ENCODE measurements at regions not wholly inside any gene's neighbourhood (a gene's known extent, or its start where the extent isn't known, plus 50 kb on each side); places are given as distances from the start of the nearest gene placed in this dataset.
"Not testable (repeated sequence)": the region's sequence is repeated elsewhere in the genome, so short reads cannot be mapped to it uniquely, and the experiment has no call there.

DNA sequence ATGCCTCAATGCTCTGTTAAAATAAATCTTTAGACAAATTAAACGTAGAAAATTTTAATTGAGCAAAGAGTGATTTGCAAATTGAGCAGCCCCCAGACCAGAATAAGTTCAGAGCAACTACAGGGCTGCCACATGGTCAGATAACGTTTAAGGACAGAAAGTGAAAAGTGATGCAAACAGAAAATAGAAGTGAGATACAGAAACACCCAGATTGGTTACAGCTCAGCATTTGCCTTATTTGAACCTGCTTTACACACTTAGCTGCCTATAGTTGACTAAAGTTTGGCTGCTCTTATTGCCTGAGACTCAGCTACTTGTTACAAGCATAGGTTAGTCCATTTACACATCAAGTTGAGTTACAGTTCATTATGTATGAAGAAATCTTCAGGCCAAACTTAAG, 1800.8 kb upstream of the PCDH10 start:
- H3K4me1 ChIP-seq = no peaks in the 10 kb centered on the region
- no peaks in the 10 kb centered on the region for H3K36me3 ChIP-seq
- no peak overlapping the region for H3K27ac ChIP-seq
- TF ChIP-seq, protein P1, sequence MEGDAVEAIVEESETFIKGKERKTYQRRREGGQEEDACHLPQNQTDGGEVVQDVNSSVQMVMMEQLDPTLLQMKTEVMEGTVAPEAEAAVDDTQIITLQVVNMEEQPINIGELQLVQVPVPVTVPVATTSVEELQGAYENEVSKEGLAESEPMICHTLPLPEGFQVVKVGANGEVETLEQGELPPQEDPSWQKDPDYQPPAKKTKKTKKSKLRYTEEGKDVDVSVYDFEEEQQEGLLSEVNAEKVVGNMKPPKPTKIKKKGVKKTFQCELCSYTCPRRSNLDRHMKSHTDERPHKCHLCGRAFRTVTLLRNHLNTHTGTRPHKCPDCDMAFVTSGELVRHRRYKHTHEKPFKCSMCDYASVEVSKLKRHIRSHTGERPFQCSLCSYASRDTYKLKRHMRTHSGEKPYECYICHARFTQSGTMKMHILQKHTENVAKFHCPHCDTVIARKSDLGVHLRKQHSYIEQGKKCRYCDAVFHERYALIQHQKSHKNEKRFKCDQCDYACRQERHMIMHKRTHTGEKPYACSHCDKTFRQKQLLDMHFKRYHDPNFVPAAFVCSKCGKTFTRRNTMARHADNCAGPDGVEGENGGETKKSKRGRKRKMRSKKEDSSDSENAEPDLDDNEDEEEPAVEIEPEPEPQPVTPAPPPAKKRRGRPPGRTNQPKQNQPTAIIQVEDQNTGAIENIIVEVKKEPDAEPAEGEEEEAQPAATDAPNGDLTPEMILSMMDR (IDR thresholded peaks at IDR 0.05) = no peak
- ATAC-seq (no peak), DNase-seq (no peak)
- no peaks in the 10 kb centered on the region for H3K27me3 ChIP-seq (ENCODE audit: low read depth)
- no peaks in the 10 kb centered on the region for H3K9me3 ChIP-seq
- intact Hi-C loops (cut with DNase I) = no loop called here
- H3K4me3 ChIP-seq = no peak overlapping the region

DNA sequence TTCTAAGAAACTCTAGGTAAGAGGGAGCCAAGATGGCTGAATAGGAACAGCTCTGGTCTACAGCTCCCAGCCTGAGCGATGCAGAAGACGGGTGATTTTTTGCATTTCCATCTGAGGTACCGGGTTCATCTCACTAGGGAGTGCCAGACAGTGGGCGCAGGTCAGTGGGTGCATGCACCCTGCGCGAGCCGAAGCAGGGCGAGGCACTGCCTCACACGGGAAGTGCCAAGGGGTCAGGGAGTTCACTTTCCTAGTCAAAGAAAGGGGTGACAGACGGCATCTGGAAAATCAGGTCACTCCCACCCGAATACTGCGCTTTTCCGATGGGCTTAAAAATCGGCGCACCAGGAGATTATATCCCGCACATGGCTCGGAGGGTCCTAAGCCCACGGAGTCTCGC, 1796.7 kb upstream of the PCDH10 start:
- H3K4me1 ChIP-seq; H3K9me3 ChIP-seq; intact Hi-C loops (cut with DNase I); DNase-seq; H3K4me3 ChIP-seq; H3K27me3 ChIP-seq (ENCODE audit: low read depth); H3K36me3 ChIP-seq; ATAC-seq; H3K27ac ChIP-seq: not testable (repeated sequence)

DNA sequence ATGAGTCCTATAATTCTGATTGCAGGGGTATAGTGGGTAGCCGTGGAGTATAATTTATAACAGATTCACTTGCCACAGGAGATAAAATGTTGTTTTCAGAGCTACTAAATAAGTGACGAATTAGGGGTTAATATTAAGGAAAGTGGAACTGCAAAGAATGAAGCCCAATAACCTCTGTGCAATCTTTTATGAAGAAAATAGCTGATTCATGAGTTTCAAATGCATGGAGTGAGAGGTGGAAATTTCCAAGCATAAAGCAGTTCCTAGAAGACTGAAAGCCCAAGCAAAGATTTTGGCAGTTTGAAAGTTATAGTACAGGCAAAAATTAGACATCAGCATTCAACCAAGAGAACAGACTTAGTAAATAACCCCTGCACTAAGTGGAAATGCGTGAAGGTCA, 1782.4 kb upstream of the PCDH10 start:
- H3K27ac ChIP-seq = no peak overlapping the region

DNA sequence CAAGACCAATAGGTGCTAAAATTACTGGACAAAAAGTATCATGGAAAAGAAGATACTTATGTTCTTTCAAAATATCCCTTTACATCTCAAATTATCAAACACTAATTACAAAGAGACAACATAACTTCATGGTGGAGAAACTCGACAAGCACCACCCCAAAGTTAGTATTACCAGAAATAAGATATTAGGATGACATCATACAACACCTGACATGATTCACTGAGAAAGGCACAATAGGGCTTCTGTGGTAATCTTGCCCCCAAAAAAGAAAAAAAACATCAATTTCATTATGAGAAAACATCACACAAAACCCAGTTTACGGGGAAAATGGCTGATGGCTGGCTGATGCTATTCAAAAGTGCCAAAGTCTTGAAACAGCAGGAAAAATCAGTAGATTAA, 1781.7 kb upstream of the PCDH10 start:
- intact Hi-C loops (cut with DNase I) = no loop called here
- Histone ChIP-seq H3K36me3 (no peaks in the 10 kb centered on the region), H3K27ac (no peak overlapping the region), H3K9me3 (no peaks in the 10 kb centered on the region), H3K27me3 (ENCODE audit: low read depth) (no peaks in the 10 kb centered on the region), H3K4me1 (no peaks in the 10 kb centered on the region), H3K4me3 (no peak overlapping the region)
- TF ChIP-seq, protein P1 (IDR thresholded peaks at IDR 0.05) = no peak
- no peak for DNase-seq
- ATAC-seq = no peak

More for the DNA sequence above, 1782.4 kb upstream of the PCDH10 start:
- Histone ChIP-seq H3K4me1 (no peaks in the 10 kb centered on the region), H3K9me3 (no peaks in the 10 kb centered on the region), H3K4me3 (no peak overlapping the region), H3K27me3 (ENCODE audit: low read depth) (no peaks in the 10 kb centered on the region), H3K36me3 (no peaks in the 10 kb centered on the region)
- TF ChIP-seq, protein P1 (IDR thresholded peaks at IDR 0.05) = no peak
- ATAC-seq (no peak), DNase-seq (no peak)
- intact Hi-C loops (cut with DNase I) = no loop called here

DNA sequence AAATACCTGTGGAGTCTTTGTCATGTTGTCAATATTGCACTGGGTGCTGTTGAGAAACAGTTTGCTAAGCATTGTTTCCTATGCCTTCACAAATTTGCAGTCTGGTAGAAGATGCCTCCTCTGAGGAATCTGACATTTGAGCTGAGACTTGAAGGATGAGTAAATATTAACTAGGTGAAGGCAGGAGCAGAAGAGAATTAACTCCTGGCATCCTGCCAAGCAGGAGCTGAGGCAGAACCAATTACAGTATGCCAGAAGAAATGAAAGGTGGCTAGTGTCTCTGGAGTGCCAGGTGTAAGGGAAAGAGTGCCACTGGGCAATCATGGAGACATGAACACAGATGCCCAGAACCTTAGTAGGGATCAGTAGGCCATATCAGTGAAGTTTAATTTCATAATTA, 1778.2 kb upstream of the PCDH10 start:
- DNase-seq = no peak

GRCh38 chr4:131381055-131381454, 1768.0 kb upstream of the PCDH10 start:
- TF ChIP-seq, protein P1 (IDR thresholded peaks at IDR 0.05) = no peak
- intact Hi-C loops (cut with DNase I) = no loop called here
- Histone ChIP-seq H3K27me3 (ENCODE audit: low read depth) (no peaks in the 10 kb centered on the region), H3K4me1 (no peaks in the 10 kb centered on the region), H3K4me3 (no peak overlapping the region), H3K9me3 (no peaks in the 10 kb centered on the region), H3K36me3 (no peaks in the 10 kb centered on the region), H3K27ac (no peak overlapping the region)
- ATAC-seq = no peak
- no peak for DNase-seq

More for the DNA sequence above, 1778.2 kb upstream of the PCDH10 start:
- TF ChIP-seq, protein P1 (IDR thresholded peaks at IDR 0.05) = no peak
- intact Hi-C loops (cut with DNase I) = no loop called here
- H3K36me3 ChIP-seq = no peaks in the 10 kb centered on the region
- no peak overlapping the region for H3K27ac ChIP-seq
- H3K27me3 ChIP-seq (ENCODE audit: low read depth) = no peaks in the 10 kb centered on the region
- H3K4me3 ChIP-seq = no peak overlapping the region
- H3K9me3 ChIP-seq = no peaks in the 10 kb centered on the region
- H3K4me1 ChIP-seq = no peaks in the 10 kb centered on the region
- no peak for ATAC-seq

Measured in lower lobe of right lung (tissue), 2 donors.